GM21526 (cell line): ENCODE measurements at regions not wholly inside any gene's neighbourhood (a gene's known extent, or its start where the extent isn't known, plus 50 kb on each side); places are given as distances from the start of the nearest gene placed in this dataset.
"Not testable (repeated sequence)": the region's sequence is repeated elsewhere in the genome, so short reads cannot be mapped to it uniquely, and the experiment has no call there.

Source experiments
- ATAC-seq: cut with Tn5 transposase; IDR thresholded peaks from one replicate; pipeline ENCODE4 v1.9.1; 2021; ENCODE audit warnings: moderate library complexity; ENCODE audit not compliant: unreplicated experiment, low FRiP score

GRCh38 chr9:115393976-115394775 is 276.2 kb upstream of the TNC start:
- no peak for ATAC-seq

- ATAC-seq, result no peak
These were observed 277.6 kb upstream of the TNC start for GRCh38 chr9:115395511-115396021.

GRCh38 chr9:115396071-115396529 is 278.1 kb upstream of the TNC start:
- no peak for ATAC-seq

- ATAC-seq, result no peak
These were observed 279.8 kb upstream of the TNC start for GRCh38 chr9:115397591-115398312.

- ATAC-seq, result no peak
These were observed 280.3 kb upstream of the TNC start for GRCh38 chr9:115398313-115398650.

- no peak for ATAC-seq
These were observed 281.0 kb upstream of the TNC start for GRCh38 chr9:115398996-115399395.

GRCh38 chr9:115400796-115401195 is 282.8 kb upstream of the TNC start:
- ATAC-seq, result no peak

- ATAC-seq, result no peak
These were observed 283.9 kb upstream of the TNC start for GRCh38 chr9:115401756-115402327.

- ATAC-seq, result no peak
These were observed 285.8 kb upstream of the TNC start for GRCh38 chr9:115403753-115404152.

- no peak for ATAC-seq
These were observed 286.4 kb upstream of the TNC start for GRCh38 chr9:115404311-115404710.

GRCh38 chr9:115411516-115411915 is 293.6 kb upstream of the TNC start:
- ATAC-seq, result no peak

- no peak for ATAC-seq
These were observed 294.1 kb upstream of the TNC start for GRCh38 chr9:115411993-115412452.

GRCh38 chr9:115412656-115413055 is 294.7 kb upstream of the TNC start:
- ATAC-seq, result no peak

- ATAC-seq, result peak; percentile 70
These were observed 295.3 kb upstream of the TNC start for GRCh38 chr9:115413304-115413703.

GRCh38 chr9:115413766-115414382 is 295.9 kb upstream of the TNC start:
- no peak for ATAC-seq

GRCh38 chr9:115414561-115414960 is 296.6 kb upstream of the TNC start:
- ATAC-seq, result no peak

GRCh38 chr9:115415450-115415849 is 297.5 kb upstream of the TNC start:
- no peak for ATAC-seq

- no peak for ATAC-seq
These were observed 298.3 kb upstream of the TNC start for GRCh38 chr9:115416299-115416698.

- not testable (repeated sequence) for ATAC-seq
These were observed 300.2 kb upstream of the TNC start for GRCh38 chr9:115418181-115418580.

GRCh38 chr9:115422932-115423440 is 305.0 kb upstream of the TNC start:
- no peak for ATAC-seq

- no peak for ATAC-seq
These were observed 305.7 kb upstream of the TNC start for GRCh38 chr9:115423646-115424045.
